ENCODE measurements at regions not wholly inside any gene's neighbourhood (a gene's known extent, or its start where the extent isn't known, plus 50 kb on each side); places are given as distances from the start of the nearest gene placed in this dataset.

- TF ChIP-seq POLR2AphosphoS5 (IDR thresholded peaks at IDR 0.05; ENCODE audit: borderline replicate concordance, low read depth, low read length) (no peak), EZH2 (IDR thresholded peaks at IDR 0.05) (no peak), FOXP2 (optimal IDR thresholded peaks at IDR 0.05; ENCODE audit: control extremely low read depth, extremely low read length, insufficient read depth) (no peak)
Measured at GRCh38 chr16:51532551-51532950, 381.5 kb upstream of the SALL1 start.

All from SK-N-MC (cell line).